Lung (tissue), 11 donors: ENCODE measurements at regions not wholly inside any gene's neighbourhood (a gene's known extent, or its start where the extent isn't known, plus 50 kb on each side); places are given as distances from the start of the nearest gene placed in this dataset.

Source experiments
- ATAC-seq: fragments of 200-7000 bp; cut with Tn5 transposase; one replicate; pipeline ENCODE4 v1.9.1; 2020; ENCODE audit warnings: moderate number of reproducible peaks; ENCODE audit not compliant: insufficient read depth, low FRiP score
- DNase-seq, 3 donors: peaks; one replicate each; pipeline ENCODE4 v3.0.0-alpha.2; 2013 to 2017
- H3K27ac ChIP-seq, 2 donors: one replicate each; pipeline ENCODE4 v1.5.1; 2013; ENCODE audit warnings: mild to moderate bottlenecking in 2 of 2, moderate library complexity in 2 of 2, control low read depth in 1 of 2, inconsistent platforms in 1 of 2, low read depth in 1 of 2, low read length in 1 of 2
- H3K27me3 ChIP-seq, 3 donors: one replicate each; pipeline ENCODE4 v1.5.1; 2013; ENCODE audit warnings: low read length in 2 of 3; ENCODE audit not compliant: control insufficient read depth in 3 of 3, insufficient read depth in 3 of 3
- H3K36me3 ChIP-seq, 4 donors: one replicate each; pipeline ENCODE4 v1.5.1; 2013; ENCODE audit warnings: low read length in 4 of 4, mild to moderate bottlenecking in 1 of 4, moderate library complexity in 1 of 4; ENCODE audit not compliant: control insufficient read depth in 4 of 4, insufficient read depth in 4 of 4
- H3K4me1 ChIP-seq, 5 donors: one replicate each; pipeline ENCODE4 v1.5.1; 2013; ENCODE audit warnings: low read length in 5 of 5, mild to moderate bottlenecking in 2 of 5, moderate library complexity in 1 of 5; ENCODE audit not compliant: control insufficient read depth in 5 of 5, insufficient read depth in 5 of 5
- H3K4me3 ChIP-seq: one replicate; pipeline ENCODE4 v1.5.1; 2013; ENCODE audit warnings: mild to moderate bottlenecking, control low read depth, moderate library complexity
- H3K9ac ChIP-seq, 2 donors: one replicate each; pipeline ENCODE4 v1.5.1; 2013; ENCODE audit warnings: low read length in 2 of 2, control low read depth in 1 of 2; ENCODE audit not compliant: insufficient read depth in 1 of 2
- H3K9me3 ChIP-seq, 4 donors: one replicate each; pipeline ENCODE4 v1.5.1; 2013; ENCODE audit warnings: low read length in 3 of 4, mild to moderate bottlenecking in 1 of 4, moderate library complexity in 1 of 4; ENCODE audit not compliant: control insufficient read depth in 4 of 4, insufficient read depth in 3 of 4
- WGBS, 2 donors: extraction: QIAGEN DNeasy Blood & Tissue Kit; methylation state at CpG; one replicate each; pipeline ENCODE4 v1.1.7; 2013; 5-methylcytosine and 5-hydroxymethylcytosine counted together
- TF ChIP-seq, protein P1 (sequence below): IDR thresholded peaks from 2 replicates; pipeline ENCODE4 v1.5.1; 2012; ENCODE audit warnings: mild to moderate bottlenecking; ENCODE audit errors: control extremely low read depth, extremely low read depth
- donor health status: control.
- donor health status: control.
- donor health status: Bipolar disorder and iron deficiency.
- donor health status: healthy.
- donor health status: DM: yes; HTN: yes; CAD: no.

DNA sequence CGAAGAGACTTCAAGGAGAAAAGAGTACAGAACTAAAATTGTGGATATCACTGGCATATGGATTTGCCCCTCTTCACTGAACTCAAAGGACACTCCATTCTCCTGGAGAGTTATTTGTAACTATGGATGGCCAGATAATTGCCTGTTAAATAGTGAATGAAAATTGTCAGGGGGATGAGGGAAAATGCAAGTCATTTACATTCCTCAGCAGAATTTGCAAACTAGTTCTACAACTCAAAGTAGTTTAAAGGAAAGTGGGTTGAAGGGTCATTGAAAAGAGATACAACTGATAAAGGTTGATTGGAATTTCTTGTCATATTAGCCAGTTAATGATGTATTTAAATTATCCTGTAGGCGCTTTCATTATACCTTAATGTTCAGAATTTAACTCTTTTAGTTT lies 266.5 kb upstream of the SPOPL start:
- peak in 1 of 3 donors; percentile 4 for DNase-seq
- TF ChIP-seq, protein P1, sequence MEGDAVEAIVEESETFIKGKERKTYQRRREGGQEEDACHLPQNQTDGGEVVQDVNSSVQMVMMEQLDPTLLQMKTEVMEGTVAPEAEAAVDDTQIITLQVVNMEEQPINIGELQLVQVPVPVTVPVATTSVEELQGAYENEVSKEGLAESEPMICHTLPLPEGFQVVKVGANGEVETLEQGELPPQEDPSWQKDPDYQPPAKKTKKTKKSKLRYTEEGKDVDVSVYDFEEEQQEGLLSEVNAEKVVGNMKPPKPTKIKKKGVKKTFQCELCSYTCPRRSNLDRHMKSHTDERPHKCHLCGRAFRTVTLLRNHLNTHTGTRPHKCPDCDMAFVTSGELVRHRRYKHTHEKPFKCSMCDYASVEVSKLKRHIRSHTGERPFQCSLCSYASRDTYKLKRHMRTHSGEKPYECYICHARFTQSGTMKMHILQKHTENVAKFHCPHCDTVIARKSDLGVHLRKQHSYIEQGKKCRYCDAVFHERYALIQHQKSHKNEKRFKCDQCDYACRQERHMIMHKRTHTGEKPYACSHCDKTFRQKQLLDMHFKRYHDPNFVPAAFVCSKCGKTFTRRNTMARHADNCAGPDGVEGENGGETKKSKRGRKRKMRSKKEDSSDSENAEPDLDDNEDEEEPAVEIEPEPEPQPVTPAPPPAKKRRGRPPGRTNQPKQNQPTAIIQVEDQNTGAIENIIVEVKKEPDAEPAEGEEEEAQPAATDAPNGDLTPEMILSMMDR, result no peak
- H3K36me3 ChIP-seq, result no peaks in the 10 kb centered on the region
- ATAC-seq, result no peak
- no peak overlapping the region for H3K9ac ChIP-seq
- peaks cover 0 to 8% (median 0%) of the 10 kb centered on the region in 5 donors for H3K4me1 ChIP-seq
- no peaks in the 10 kb centered on the region for H3K27me3 ChIP-seq
- 92 to 94% methylated on average over 2 of the region's 2 CpGs for WGBS, 2 donors
- H3K9me3 ChIP-seq, result no peaks in the 10 kb centered on the region
- no peak overlapping the region for H3K27ac ChIP-seq
- no peak overlapping the region for H3K4me3 ChIP-seq

DNA sequence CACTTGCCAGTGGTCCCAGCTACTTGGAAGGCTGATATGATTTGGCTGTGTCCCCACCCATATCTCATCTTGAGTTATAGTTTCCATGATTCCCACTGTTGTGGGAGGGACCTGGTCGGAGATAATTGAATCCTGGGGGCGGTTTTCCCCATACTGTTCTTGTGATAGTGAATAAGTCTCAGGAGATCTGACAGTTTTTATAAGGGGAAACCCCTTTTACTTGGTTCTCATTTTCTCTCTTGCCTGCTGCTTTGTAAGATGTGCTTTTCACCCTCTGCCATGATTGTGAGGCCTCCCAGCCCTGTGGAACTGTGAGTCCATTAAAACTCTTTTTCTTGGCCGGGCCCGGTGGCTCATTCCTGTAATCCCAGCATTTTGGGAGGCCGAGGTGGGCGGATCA lies 265.4 kb upstream of the SPOPL start:
- Histone ChIP-seq H3K9ac (no peak overlapping the region), H3K9me3 (no peaks in the 10 kb centered on the region), H3K36me3 (no peaks in the 10 kb centered on the region), H3K4me1 (peaks cover 0 to 8% (median 0%) of the 10 kb centered on the region in 5 donors), H3K4me3 (no peak overlapping the region), H3K27ac (no peak overlapping the region), H3K27me3 (no peaks in the 10 kb centered on the region)
- no peak for ATAC-seq
- 93 to 98% methylated on average over 6 of the region's 6 CpGs for WGBS, 2 donors
- TF ChIP-seq, protein P1, result no peak
- DNase-seq, result no peak

GRCh38 chr2:138237667-138238384 lies 263.7 kb upstream of the SPOPL start:
- DNase-seq (peak in 2 of 3 donors; percentile 9 to 38), ATAC-seq (no peak)
- no peak overlapping the region for H3K27ac ChIP-seq
- no peaks in the 10 kb centered on the region for H3K9me3 ChIP-seq
- TF ChIP-seq, protein P1, result no peak
- no peak overlapping the region for H3K4me3 ChIP-seq
- no peaks in the 10 kb centered on the region for H3K36me3 ChIP-seq
- no peak overlapping the region for H3K9ac ChIP-seq
- H3K27me3 ChIP-seq, result no peaks in the 10 kb centered on the region
- 19 to 26% methylated on average over 5 of the region's 5 CpGs for WGBS, 2 donors
- peaks cover 0 to 8% (median 0%) of the 10 kb centered on the region in 5 donors for H3K4me1 ChIP-seq

- ATAC-seq (no peak), DNase-seq (no peak)
- no peak overlapping the region for H3K9ac ChIP-seq
- no peaks in the 10 kb centered on the region for H3K9me3 ChIP-seq
- TF ChIP-seq, protein P1, result no peak
- peaks cover 0 to 8% (median 0%) of the 10 kb centered on the region in 5 donors for H3K4me1 ChIP-seq
- H3K4me3 ChIP-seq, result no peak overlapping the region
- no peaks in the 10 kb centered on the region for H3K36me3 ChIP-seq
- H3K27ac ChIP-seq, result no peak overlapping the region
- no peaks in the 10 kb centered on the region for H3K27me3 ChIP-seq
These were observed 262.7 kb upstream of the SPOPL start for GRCh38 chr2:138238908-138239307.
